Esophagus squamous epithelium (tissue), 4 donors: ENCODE measurements at regions not wholly inside any gene's neighbourhood (a gene's known extent, or its start where the extent isn't known, plus 50 kb on each side); places are given as distances from the start of the nearest gene placed in this dataset.

Source experiments
- CTCF ChIP-seq, 6 experiments: fragments of 450-650 bp in 4 of 6; fragments of 200-600 bp in 2 of 6; sonication (generic) in 2 of 6; IDR thresholded peaks; one replicate each; pipeline ENCODE4 v1.5.1; 2016 to 2019; ENCODE audit warnings: antibody characterized with exemption in 6 of 6, mild to moderate bottlenecking in 4 of 6, moderate library complexity in 4 of 6
- POLR2A ChIP-seq, 4 donors: fragments of 450-650 bp; IDR thresholded peaks; one replicate each; pipeline ENCODE4 v1.6.1; 2017; ENCODE audit warnings: antibody characterized with exemption in 4 of 4, mild to moderate bottlenecking in 4 of 4, moderate library complexity in 3 of 4

- TF ChIP-seq CTCF (IDR thresholded peaks at IDR 0.05) (no peak), POLR2A (IDR thresholded peaks at IDR 0.05) (no peak)
These were observed 260.9 kb upstream of the CFAP20DC start for GRCh38 chr3:59310736-59311135.
